ENCODE measurements at regions not wholly inside any gene's neighbourhood (a gene's known extent, or its start where the extent isn't known, plus 50 kb on each side); places are given as distances from the start of the nearest gene placed in this dataset.

- Histone ChIP-seq H3K36me3 (ENCODE audit: insufficient read depth, low read length) (peaks cover 68% of the 10 kb centered on the region), H3K4me3 (ENCODE audit: low read length) (no peak overlapping the region), H3K27me3 (ENCODE audit: control insufficient read depth in 1 of 2, insufficient read depth in 2 of 2, low read length in 2 of 2) (no peaks in the 10 kb centered on the region), H3K9me3 (ENCODE audit: control insufficient read depth in 1 of 2, insufficient read depth in 1 of 2, low read length in 2 of 2) (no peaks in the 10 kb centered on the region), H3K4me1 (ENCODE audit: insufficient read depth, low read length) (no peaks in the 10 kb centered on the region), H3K27ac (ENCODE audit: low read depth in 1 of 2, low read length in 2 of 2) (no peak overlapping the region)
- H3K4me1 Mint-ChIP-seq (ENCODE audit: low read depth) = no peaks in the 10 kb centered on the region
- intact Hi-C loops (cut with DNase I, micrococcal nuclease) = no loop called here
- no peaks in the 10 kb centered on the region for H3K27me3 Mint-ChIP-seq
- no peak for ATAC-seq (ENCODE audit: poor library complexity)
- H3K9me3 Mint-ChIP-seq = no peaks in the 10 kb centered on the region
- DNase-seq = no peak
- no peak overlapping the region for H3K4me3 Mint-ChIP-seq
- ChIA-PET POLR2A (no interaction called here), CTCF (interaction anchor here (0.6 kb wide), 1 partner anchor 9 kb away, joined by 3 read pairs; no protein-coding TSS in a partner anchor)
- H3K27ac Mint-ChIP-seq = no peak overlapping the region
- H3K36me3 Mint-ChIP-seq (ENCODE audit: low read depth) = peaks cover 90% of the 10 kb centered on the region
- no peak for TF ChIP-seq CTCF (IDR thresholded peaks at IDR 0.05)
These were observed 55.1 kb upstream of the CD302 start for GRCh38 chr2:159853101-159853500.

GRCh38 chr2:159851941-159852340 is 53.9 kb upstream of the CD302 start:
- no peaks in the 10 kb centered on the region for H3K4me1 ChIP-seq (ENCODE audit: insufficient read depth, low read length)
- H3K4me3 ChIP-seq (ENCODE audit: low read length) = no peak overlapping the region
- TF ChIP-seq CTCF (IDR thresholded peaks at IDR 0.05) = no peak
- Mint-ChIP-seq H3K4me3 (no peak overlapping the region), H3K27me3 (no peaks in the 10 kb centered on the region), H3K36me3 (ENCODE audit: low read depth) (peaks cover 97% of the 10 kb centered on the region), H3K9me3 (no peaks in the 10 kb centered on the region), H3K27ac (no peak overlapping the region), H3K4me1 (ENCODE audit: low read depth) (no peaks in the 10 kb centered on the region)
- peaks cover 75% of the 10 kb centered on the region for H3K36me3 ChIP-seq (ENCODE audit: insufficient read depth, low read length)
- CTCF ChIA-PET = no interaction called here
- intact Hi-C loops (cut with DNase I, micrococcal nuclease) = no loop called here
- H3K9me3 ChIP-seq (ENCODE audit: control insufficient read depth in 1 of 2, insufficient read depth in 1 of 2, low read length in 2 of 2) = no peaks in the 10 kb centered on the region
- no peak for ATAC-seq (ENCODE audit: poor library complexity)
- H3K27ac ChIP-seq (ENCODE audit: low read depth in 1 of 2, low read length in 2 of 2) = no peak overlapping the region
- POLR2A ChIA-PET = no interaction called here
- no peak for DNase-seq
- H3K27me3 ChIP-seq (ENCODE audit: control insufficient read depth in 1 of 2, insufficient read depth in 2 of 2, low read length in 2 of 2) = no peaks in the 10 kb centered on the region

GRCh38 chr2:159850789-159851188 is 52.8 kb upstream of the CD302 start:
- Mint-ChIP-seq H3K27ac (no peak overlapping the region), H3K36me3 (ENCODE audit: low read depth) (peaks cover 97% of the 10 kb centered on the region)
- H3K27me3 ChIP-seq (ENCODE audit: control insufficient read depth in 1 of 2, insufficient read depth in 2 of 2, low read length in 2 of 2) = no peaks in the 10 kb centered on the region

More at GRCh38 chr2:159850789-159851188, 52.8 kb upstream of the CD302 start:
- ATAC-seq (ENCODE audit: poor library complexity) (no peak), DNase-seq (no peak)
- no peaks in the 10 kb centered on the region for H3K27me3 Mint-ChIP-seq
- ChIA-PET CTCF (no interaction called here), POLR2A (no interaction called here)
- no peaks in the 10 kb centered on the region for H3K9me3 Mint-ChIP-seq
- Histone ChIP-seq H3K9me3 (ENCODE audit: control insufficient read depth in 1 of 2, insufficient read depth in 1 of 2, low read length in 2 of 2) (no peaks in the 10 kb centered on the region), H3K4me1 (ENCODE audit: insufficient read depth, low read length) (no peaks in the 10 kb centered on the region), H3K27ac (ENCODE audit: low read depth in 1 of 2, low read length in 2 of 2) (no peak overlapping the region), H3K4me3 (ENCODE audit: low read length) (no peak overlapping the region), H3K36me3 (ENCODE audit: insufficient read depth, low read length) (peaks cover 77% of the 10 kb centered on the region)
- H3K4me3 Mint-ChIP-seq = no peak overlapping the region
- H3K4me1 Mint-ChIP-seq (ENCODE audit: low read depth) = no peaks in the 10 kb centered on the region
- intact Hi-C loops (cut with DNase I, micrococcal nuclease) = no loop called here
- no peak for TF ChIP-seq CTCF (IDR thresholded peaks at IDR 0.05)
